Activated naive CD4-positive, alpha-beta T cell treated with anti-CD3 and anti-CD28 coated beads, Interleukin-2, amount 10 ng/mL, durations not matched to agents 7 days and 5 days (primary cell): ENCODE measurements at regions not wholly inside any gene's neighbourhood (a gene's known extent, or its start where the extent isn't known, plus 50 kb on each side); places are given as distances from the start of the nearest gene placed in this dataset.

Source experiments
- CTCF ChIA-PET: fragments of 350-600 bp; sonication (Branson Sonifier 250); formaldehyde crosslinking; loops from one replicate; lab custom pipeline; 2021; ENCODE audit warnings: antibody characterized with exemption; lab: Charles Lee
- DNase-seq: peaks from one replicate; pipeline ENCODE4 v3.0.0-alpha.2; 2020
- H3K27ac Mint-ChIP-seq: one replicate; pipeline ENCODE4 v1.8.0; 2021; ENCODE audit warnings: mild to moderate bottlenecking, moderate library complexity, mixed read lengths
- H3K27me3 Mint-ChIP-seq: one replicate; pipeline ENCODE4 v1.8.0; 2021; ENCODE audit warnings: mild to moderate bottlenecking, mixed read lengths
- H3K36me3 Mint-ChIP-seq: one replicate; pipeline ENCODE4 v1.8.0; 2021; ENCODE audit warnings: mixed read lengths
- H3K4me1 Mint-ChIP-seq: one replicate; pipeline ENCODE4 v1.8.0; 2021; ENCODE audit warnings: mixed read lengths
- H3K4me3 Mint-ChIP-seq: one replicate; pipeline ENCODE4 v1.8.0; 2021; ENCODE audit warnings: mild to moderate bottlenecking, moderate library complexity, mixed read lengths
- H3K9me3 Mint-ChIP-seq: one replicate; pipeline ENCODE4 v1.8.0; 2021; ENCODE audit warnings: mixed read lengths

- H3K9me3 Mint-ChIP-seq, result no peaks in the 10 kb centered on the region
- no peak overlapping the region for H3K27ac Mint-ChIP-seq
- CTCF ChIA-PET, result no interaction called here
- peaks cover 9% of the 10 kb centered on the region for H3K27me3 Mint-ChIP-seq
- no peak for DNase-seq
- H3K36me3 Mint-ChIP-seq, result no peaks in the 10 kb centered on the region
- no peaks in the 10 kb centered on the region for H3K4me1 Mint-ChIP-seq
- no peak overlapping the region for H3K4me3 Mint-ChIP-seq
Observed at GRCh38 chr2:236739663-236740062, 170.0 kb downstream of the ACKR3 start.

- Mint-ChIP-seq H3K27ac (no peak overlapping the region), H3K27me3 (peaks cover 9% of the 10 kb centered on the region), H3K9me3 (no peaks in the 10 kb centered on the region), H3K4me1 (no peaks in the 10 kb centered on the region), H3K36me3 (no peaks in the 10 kb centered on the region), H3K4me3 (no peak overlapping the region)
- DNase-seq, result no peak
- CTCF ChIA-PET, result no interaction called here
Observed at GRCh38 chr2:236740506-236740905, 170.9 kb downstream of the ACKR3 start.

GRCh38 chr2:236743039-236743920 is 173.7 kb downstream of the ACKR3 start:
- CTCF ChIA-PET, result no interaction called here
- H3K9me3 Mint-ChIP-seq, result no peaks in the 10 kb centered on the region
- H3K27ac Mint-ChIP-seq, result no peak overlapping the region
- H3K4me1 Mint-ChIP-seq, result no peaks in the 10 kb centered on the region
- H3K36me3 Mint-ChIP-seq, result no peaks in the 10 kb centered on the region
- no peak for DNase-seq
- H3K4me3 Mint-ChIP-seq, result no peak overlapping the region
- no peaks in the 10 kb centered on the region for H3K27me3 Mint-ChIP-seq

GRCh38 chr2:236743921-236744280 is 174.3 kb downstream of the ACKR3 start:
- no peak for DNase-seq
- CTCF ChIA-PET, result no interaction called here

GRCh38 chr2:236744281-236744705 is 174.7 kb downstream of the ACKR3 start:
- Mint-ChIP-seq H3K9me3 (no peaks in the 10 kb centered on the region), H3K36me3 (no peaks in the 10 kb centered on the region), H3K4me3 (no peak overlapping the region), H3K4me1 (no peaks in the 10 kb centered on the region), H3K27me3 (peaks cover under 1% of the 10 kb centered on the region), H3K27ac (no peak overlapping the region)
- CTCF ChIA-PET, result no interaction called here
- no peak for DNase-seq

More at GRCh38 chr2:236743921-236744280, 174.3 kb downstream of the ACKR3 start:
- H3K27ac Mint-ChIP-seq, result no peak overlapping the region
- H3K4me3 Mint-ChIP-seq, result no peak overlapping the region
- no peaks in the 10 kb centered on the region for H3K27me3 Mint-ChIP-seq
- no peaks in the 10 kb centered on the region for H3K4me1 Mint-ChIP-seq
- no peaks in the 10 kb centered on the region for H3K36me3 Mint-ChIP-seq
- H3K9me3 Mint-ChIP-seq, result no peaks in the 10 kb centered on the region

GRCh38 chr2:236744716-236745115 is 175.1 kb downstream of the ACKR3 start:
- Mint-ChIP-seq H3K4me1 (no peaks in the 10 kb centered on the region), H3K4me3 (no peak overlapping the region), H3K27ac (no peak overlapping the region), H3K36me3 (no peaks in the 10 kb centered on the region), H3K9me3 (no peaks in the 10 kb centered on the region), H3K27me3 (peaks cover 4% of the 10 kb centered on the region)
- CTCF ChIA-PET, result no interaction called here
- no peak for DNase-seq

GRCh38 chr2:236745420-236746210 is 176.0 kb downstream of the ACKR3 start:
- no peaks in the 10 kb centered on the region for H3K4me1 Mint-ChIP-seq
- no peak for DNase-seq
- H3K27me3 Mint-ChIP-seq, result peaks cover 9% of the 10 kb centered on the region
- H3K9me3 Mint-ChIP-seq, result no peaks in the 10 kb centered on the region
- H3K27ac Mint-ChIP-seq, result no peak overlapping the region
- H3K36me3 Mint-ChIP-seq, result no peaks in the 10 kb centered on the region
- no peak overlapping the region for H3K4me3 Mint-ChIP-seq
- CTCF ChIA-PET, result no interaction called here

- Mint-ChIP-seq H3K27me3 (peaks cover 9% of the 10 kb centered on the region), H3K36me3 (no peaks in the 10 kb centered on the region), H3K4me1 (no peaks in the 10 kb centered on the region), H3K4me3 (no peak overlapping the region), H3K27ac (no peak overlapping the region), H3K9me3 (no peaks in the 10 kb centered on the region)
- CTCF ChIA-PET, result no interaction called here
- no peak for DNase-seq
Observed at GRCh38 chr2:236746833-236747232, 177.2 kb downstream of the ACKR3 start.

GRCh38 chr2:236747426-236747825 is 177.8 kb downstream of the ACKR3 start:
- peaks cover 9% of the 10 kb centered on the region for H3K27me3 Mint-ChIP-seq
- CTCF ChIA-PET, result interaction anchor here (0.8 kb wide), 1 partner anchor 109 kb away, joined by 3 read pairs; no protein-coding TSS in a partner anchor
- DNase-seq, result no peak
- H3K9me3 Mint-ChIP-seq, result no peaks in the 10 kb centered on the region
- no peak overlapping the region for H3K4me3 Mint-ChIP-seq
- H3K4me1 Mint-ChIP-seq, result no peaks in the 10 kb centered on the region
- no peak overlapping the region for H3K27ac Mint-ChIP-seq
- H3K36me3 Mint-ChIP-seq, result no peaks in the 10 kb centered on the region

- H3K4me1 Mint-ChIP-seq, result no peaks in the 10 kb centered on the region
- no peaks in the 10 kb centered on the region for H3K9me3 Mint-ChIP-seq
- H3K36me3 Mint-ChIP-seq, result no peaks in the 10 kb centered on the region
- CTCF ChIA-PET, result interaction anchor here (0.8 kb wide), 1 partner anchor 110 kb away, joined by 3 read pairs; no protein-coding TSS in a partner anchor
- no peak for DNase-seq
- no peak overlapping the region for H3K4me3 Mint-ChIP-seq
- H3K27ac Mint-ChIP-seq, result no peak overlapping the region
- peaks cover 12% of the 10 kb centered on the region for H3K27me3 Mint-ChIP-seq
Observed at GRCh38 chr2:236747925-236748324, 178.3 kb downstream of the ACKR3 start.

GRCh38 chr2:236748385-236748784 is 178.8 kb downstream of the ACKR3 start:
- no peak overlapping the region for H3K27ac Mint-ChIP-seq
- DNase-seq, result no peak
- no peaks in the 10 kb centered on the region for H3K36me3 Mint-ChIP-seq
- H3K4me3 Mint-ChIP-seq, result no peak overlapping the region
- no peaks in the 10 kb centered on the region for H3K4me1 Mint-ChIP-seq
- CTCF ChIA-PET, result interaction anchor here (0.8 kb wide), 1 partner anchor 110 kb away, joined by 3 read pairs; no protein-coding TSS in a partner anchor
- peaks cover 13% of the 10 kb centered on the region for H3K27me3 Mint-ChIP-seq
- no peaks in the 10 kb centered on the region for H3K9me3 Mint-ChIP-seq

- CTCF ChIA-PET, result no interaction called here
- no peaks in the 10 kb centered on the region for H3K9me3 Mint-ChIP-seq
- DNase-seq, result no peak
- H3K27me3 Mint-ChIP-seq, result peaks cover 16% of the 10 kb centered on the region
- H3K36me3 Mint-ChIP-seq, result no peaks in the 10 kb centered on the region
- no peak overlapping the region for H3K4me3 Mint-ChIP-seq
- no peaks in the 10 kb centered on the region for H3K4me1 Mint-ChIP-seq
- no peak overlapping the region for H3K27ac Mint-ChIP-seq
Observed at GRCh38 chr2:236748801-236749200, 179.2 kb downstream of the ACKR3 start.

GRCh38 chr2:236749346-236749745 is 179.7 kb downstream of the ACKR3 start:
- Mint-ChIP-seq H3K4me3 (no peak overlapping the region), H3K27ac (no peak overlapping the region), H3K36me3 (no peaks in the 10 kb centered on the region), H3K27me3 (peaks cover 16% of the 10 kb centered on the region), H3K4me1 (no peaks in the 10 kb centered on the region), H3K9me3 (no peaks in the 10 kb centered on the region)
- DNase-seq, result no peak
- CTCF ChIA-PET, result no interaction called here

- Mint-ChIP-seq H3K27ac (no peak overlapping the region), H3K36me3 (no peaks in the 10 kb centered on the region), H3K27me3 (peaks cover 16% of the 10 kb centered on the region), H3K4me1 (no peaks in the 10 kb centered on the region), H3K4me3 (no peak overlapping the region), H3K9me3 (no peaks in the 10 kb centered on the region)
- CTCF ChIA-PET, result no interaction called here
- DNase-seq, result no peak
Observed at GRCh38 chr2:236752096-236752495, 182.5 kb downstream of the ACKR3 start.
